ENCODE measurements at regions not wholly inside any gene's neighbourhood (a gene's known extent, or its start where the extent isn't known, plus 50 kb on each side); places are given as distances from the start of the nearest gene placed in this dataset.

GRCh38 chr18:25425024-25425423 lies 73.1 kb upstream of the ZNF521 start:
- 39 to 44% (median 42%) methylated on average over 5 of the region's 5 CpGs for WGBS, 3 donors
- TF ChIP-seq CTCF (IDR thresholded peaks at IDR 0.05) = no peak
- TF ChIP-seq EP300 (IDR thresholded peaks at IDR 0.05) = no peak
- no peak for TF ChIP-seq POLR2A (IDR thresholded peaks at IDR 0.05)
- no peak overlapping the region for H3K27ac ChIP-seq
- H3K9me3 ChIP-seq = no peaks in the 10 kb centered on the region
- intact Hi-C loops (cut with DNase I) = no loop called here
- no peaks in the 10 kb centered on the region for H3K27me3 ChIP-seq
- H3K4me1 ChIP-seq (ENCODE audit: insufficient read depth) = peaks cover 2% of the 10 kb centered on the region
- no peak overlapping the region for H3K4me3 ChIP-seq
- no peaks in the 10 kb centered on the region for H3K36me3 ChIP-seq
- no peak for DNase-seq

- H3K27ac ChIP-seq = no peak overlapping the region
- H3K4me1 ChIP-seq (ENCODE audit: insufficient read depth) = peaks cover 3% of the 10 kb centered on the region
- H3K27me3 ChIP-seq = no peaks in the 10 kb centered on the region
- no peak for DNase-seq
- WGBS, 3 donors = 47 to 89% (median 88%) methylated on average over 2 of the region's 2 CpGs
- H3K9me3 ChIP-seq = no peaks in the 10 kb centered on the region
- TF ChIP-seq CTCF (IDR thresholded peaks at IDR 0.05) (no peak), POLR2A (IDR thresholded peaks at IDR 0.05) (no peak)
- intact Hi-C loops (cut with DNase I) = no loop called here
- no peaks in the 10 kb centered on the region for H3K36me3 ChIP-seq
- H3K4me3 ChIP-seq = no peak overlapping the region
Measured at GRCh38 chr18:25423760-25424159, 71.8 kb upstream of the ZNF521 start.

GRCh38 chr18:25423267-25423666 lies 71.3 kb upstream of the ZNF521 start:
- Histone ChIP-seq H3K4me3 (no peak overlapping the region), H3K4me1 (ENCODE audit: insufficient read depth) (peaks cover 3% of the 10 kb centered on the region), H3K9me3 (no peaks in the 10 kb centered on the region), H3K27me3 (no peaks in the 10 kb centered on the region), H3K27ac (no peak overlapping the region), H3K36me3 (no peaks in the 10 kb centered on the region)
- DNase-seq = no peak
- intact Hi-C loops (cut with DNase I) = no loop called here
- WGBS, 3 donors = 50 to 53% (median 51%) methylated on average over 2 of the region's 2 CpGs
- TF ChIP-seq POLR2A (IDR thresholded peaks at IDR 0.05) (no peak), EP300 (IDR thresholded peaks at IDR 0.05) (no peak), CTCF (IDR thresholded peaks at IDR 0.05) (no peak)

- Histone ChIP-seq H3K4me3 (no peak overlapping the region), H3K27ac (no peak overlapping the region), H3K27me3 (no peaks in the 10 kb centered on the region), H3K4me1 (ENCODE audit: insufficient read depth) (peaks cover 3% of the 10 kb centered on the region), H3K9me3 (no peaks in the 10 kb centered on the region), H3K36me3 (no peaks in the 10 kb centered on the region)
- intact Hi-C loops (cut with DNase I) = no loop called here
- 26 to 54% (median 29%) methylated on average over 1 of the region's 1 CpG for WGBS, 3 donors
- DNase-seq = no peak
- TF ChIP-seq EP300 (IDR thresholded peaks at IDR 0.05) (no peak), CTCF (IDR thresholded peaks at IDR 0.05) (no peak), POLR2A (IDR thresholded peaks at IDR 0.05) (no peak)
Measured at GRCh38 chr18:25422230-25422629, 70.3 kb upstream of the ZNF521 start.

Measured in ovary (tissue), 7 donors.